ENCODE measurements at regions not wholly inside any gene's neighbourhood (a gene's known extent, or its start where the extent isn't known, plus 50 kb on each side); places are given as distances from the start of the nearest gene placed in this dataset.

DNA sequence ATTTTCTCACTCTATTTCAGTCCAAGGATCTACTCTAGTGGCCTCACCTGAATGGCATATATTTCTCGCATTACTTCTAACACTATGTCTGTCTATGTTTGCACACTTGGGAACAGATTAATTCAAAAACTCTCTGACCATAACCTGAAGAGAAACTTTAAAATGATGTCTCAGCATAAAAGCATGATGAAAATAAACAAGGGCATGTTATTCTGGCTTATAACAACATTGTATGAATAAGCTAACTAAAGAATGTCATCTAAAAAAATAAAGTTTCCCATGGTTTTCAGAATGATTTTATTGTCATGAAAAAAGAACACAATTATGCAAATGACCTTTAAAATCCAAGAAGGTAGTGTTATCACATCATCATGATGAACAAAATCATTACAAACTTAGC, 85.5 kb upstream of the ROBO2 start:
- Histone ChIP-seq H3K27me3 (no peaks in the 10 kb centered on the region), H3K4me3 (no peak overlapping the region), H3K36me3 (no peaks in the 10 kb centered on the region), H3K4me1 (no peaks in the 10 kb centered on the region), H3K27ac (no peak overlapping the region), H3K9me3 (no peaks in the 10 kb centered on the region)
- 88 to 95% (median 91%) methylated on average over 1 of the region's 1 CpG for WGBS, 4 donors
- ATAC-seq (no peak), DNase-seq (no peak)
- TF ChIP-seq POLR2A (IDR thresholded peaks at IDR 0.05) = no peak
- TF ChIP-seq, protein P1, sequence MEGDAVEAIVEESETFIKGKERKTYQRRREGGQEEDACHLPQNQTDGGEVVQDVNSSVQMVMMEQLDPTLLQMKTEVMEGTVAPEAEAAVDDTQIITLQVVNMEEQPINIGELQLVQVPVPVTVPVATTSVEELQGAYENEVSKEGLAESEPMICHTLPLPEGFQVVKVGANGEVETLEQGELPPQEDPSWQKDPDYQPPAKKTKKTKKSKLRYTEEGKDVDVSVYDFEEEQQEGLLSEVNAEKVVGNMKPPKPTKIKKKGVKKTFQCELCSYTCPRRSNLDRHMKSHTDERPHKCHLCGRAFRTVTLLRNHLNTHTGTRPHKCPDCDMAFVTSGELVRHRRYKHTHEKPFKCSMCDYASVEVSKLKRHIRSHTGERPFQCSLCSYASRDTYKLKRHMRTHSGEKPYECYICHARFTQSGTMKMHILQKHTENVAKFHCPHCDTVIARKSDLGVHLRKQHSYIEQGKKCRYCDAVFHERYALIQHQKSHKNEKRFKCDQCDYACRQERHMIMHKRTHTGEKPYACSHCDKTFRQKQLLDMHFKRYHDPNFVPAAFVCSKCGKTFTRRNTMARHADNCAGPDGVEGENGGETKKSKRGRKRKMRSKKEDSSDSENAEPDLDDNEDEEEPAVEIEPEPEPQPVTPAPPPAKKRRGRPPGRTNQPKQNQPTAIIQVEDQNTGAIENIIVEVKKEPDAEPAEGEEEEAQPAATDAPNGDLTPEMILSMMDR (IDR thresholded peaks at IDR 0.05) = no peak
- intact Hi-C loops (cut with DNase I) = no loop called here

GRCh38 chr3:76958274-76958673, 81.6 kb upstream of the ROBO2 start:
- no peaks in the 10 kb centered on the region for H3K36me3 ChIP-seq
- ATAC-seq = no peak
- no peak for DNase-seq
- H3K4me3 ChIP-seq = no peak overlapping the region
- no peaks in the 10 kb centered on the region for H3K9me3 ChIP-seq
- no peaks in the 10 kb centered on the region for H3K4me1 ChIP-seq
- H3K27ac ChIP-seq = no peak overlapping the region
- intact Hi-C loops (cut with DNase I) = no loop called here
- H3K27me3 ChIP-seq = no peaks in the 10 kb centered on the region
- TF ChIP-seq, protein P1 (IDR thresholded peaks at IDR 0.05) = no peak
- TF ChIP-seq POLR2A (IDR thresholded peaks at IDR 0.05) = no peak

DNA sequence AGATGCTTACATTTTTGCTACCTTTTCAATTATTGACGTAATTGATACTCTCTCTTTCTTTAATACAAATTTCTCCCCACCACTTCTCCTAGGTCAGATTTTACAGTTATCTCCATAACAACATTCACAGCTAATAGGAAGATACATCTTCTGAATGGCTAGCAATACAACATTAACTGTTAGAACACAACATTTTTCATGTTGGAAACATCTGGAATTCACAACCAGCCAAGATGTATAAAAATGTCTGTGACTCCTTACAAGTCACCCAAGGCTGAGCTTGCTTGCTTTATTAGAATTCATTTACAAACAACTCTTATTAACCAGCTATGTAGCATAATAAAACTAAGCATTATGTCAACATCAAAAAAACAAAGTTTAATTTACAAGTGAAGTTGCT, 81.0 kb upstream of the ROBO2 start:
- DNase-seq (no peak), ATAC-seq (no peak)
- Histone ChIP-seq H3K36me3 (no peaks in the 10 kb centered on the region), H3K27me3 (no peaks in the 10 kb centered on the region), H3K4me1 (no peaks in the 10 kb centered on the region), H3K27ac (no peak overlapping the region), H3K9me3 (no peaks in the 10 kb centered on the region), H3K4me3 (no peak overlapping the region)
- TF ChIP-seq POLR2A (IDR thresholded peaks at IDR 0.05) = no peak
- TF ChIP-seq, protein P1 (IDR thresholded peaks at IDR 0.05) = no peak
- 83 to 94% (median 92%) methylated on average over 1 of the region's 1 CpG for WGBS, 4 donors
- intact Hi-C loops (cut with DNase I) = no loop called here

GRCh38 chr3:76961284-76961683, 78.6 kb upstream of the ROBO2 start:
- no peaks in the 10 kb centered on the region for H3K9me3 ChIP-seq
- H3K4me1 ChIP-seq = no peaks in the 10 kb centered on the region
- no peaks in the 10 kb centered on the region for H3K27me3 ChIP-seq
- no peak overlapping the region for H3K27ac ChIP-seq
- 55 to 69% (median 64%) methylated on average over 4 of the region's 4 CpGs for WGBS, 4 donors
- no peak for TF ChIP-seq POLR2A (IDR thresholded peaks at IDR 0.05)
- TF ChIP-seq, protein P1 (IDR thresholded peaks at IDR 0.05) = no peak
- no peak for DNase-seq
- H3K4me3 ChIP-seq = no peak overlapping the region
- ATAC-seq = no peak
- no peaks in the 10 kb centered on the region for H3K36me3 ChIP-seq
- intact Hi-C loops (cut with DNase I) = no loop called here
